CD4-positive, CD25-positive, alpha-beta regulatory T cell (primary cell): ENCODE measurements at regions not wholly inside any gene's neighbourhood (a gene's known extent, or its start where the extent isn't known, plus 50 kb on each side); places are given as distances from the start of the nearest gene placed in this dataset.

Experiments used
- ATAC-seq, 2 donors: fragments of 150-1000 bp; cut with Tn5 transposase; one replicate each; pipeline ENCODE4 v1.10.0; 2021; ENCODE audit warnings: low read depth in 2 of 2, moderate number of reproducible peaks in 2 of 2, moderate library complexity in 1 of 2
- DNase-seq, 3 donors: peaks; one replicate each; pipeline versions ENCODE4 v3.0.0 to v3.0.0-alpha.2; 2012 to 2022; ENCODE audit warnings: mixed read lengths in 1 of 3
- H3K27ac ChIP-seq: one replicate; pipeline ENCODE4 v1.7.0; 2013; ENCODE audit warnings: mild to moderate bottlenecking, low read length; ENCODE audit not compliant: insufficient read depth, poor library complexity, severe bottlenecking
- H3K27me3 ChIP-seq: one replicate; pipeline ENCODE4 v1.7.0; 2013; ENCODE audit warnings: low read length; ENCODE audit not compliant: control insufficient read depth, insufficient read depth
- H3K36me3 ChIP-seq: one replicate; pipeline ENCODE4 v1.7.0; 2013; ENCODE audit warnings: mild to moderate bottlenecking, low read length, moderate library complexity; ENCODE audit not compliant: control insufficient read depth, insufficient read depth
- H3K4me1 ChIP-seq: 2 replicates; pipeline ENCODE4 v1.7.0; 2013; ENCODE audit warnings: mild to moderate bottlenecking, low read length; ENCODE audit not compliant: insufficient read depth, control insufficient read depth, poor library complexity, severe bottlenecking
- H3K4me3 ChIP-seq: one replicate; pipeline ENCODE4 v1.7.0; 2013; ENCODE audit warnings: low read depth, mild to moderate bottlenecking, low read length, moderate library complexity
- H3K9me3 ChIP-seq, 2 experiments: 1 replicate in 1 of 2; 2 replicates in 1 of 2; pipeline ENCODE4 v1.7.0; 2013; ENCODE audit warnings: low read length in 2 of 2, mild to moderate bottlenecking in 1 of 2, moderate library complexity in 1 of 2; ENCODE audit not compliant: control insufficient read depth in 2 of 2
- H3K27ac Mint-ChIP-seq, 3 donors: one replicate each; pipeline ENCODE4 v1.8.0; 2020 to 2022; ENCODE audit warnings: mild to moderate bottlenecking in 3 of 3, mixed read lengths in 3 of 3, moderate library complexity in 2 of 3
- H3K27me3 Mint-ChIP-seq: one replicate; pipeline ENCODE4 v1.8.0; 2022; ENCODE audit warnings: mild to moderate bottlenecking, mixed read lengths
- H3K36me3 Mint-ChIP-seq: one replicate; pipeline ENCODE4 v1.8.0; 2020; ENCODE audit warnings: mixed read lengths
- H3K4me1 Mint-ChIP-seq, 4 donors: one replicate each; pipeline ENCODE4 v1.8.0; 2020 to 2022; ENCODE audit warnings: mixed read lengths in 4 of 4, mild to moderate bottlenecking in 1 of 4
- H3K4me3 Mint-ChIP-seq, 4 donors: one replicate each; pipeline ENCODE4 v1.8.0; 2020 to 2022; ENCODE audit warnings: mild to moderate bottlenecking in 4 of 4, mixed read lengths in 4 of 4, moderate library complexity in 3 of 4
- H3K9me3 Mint-ChIP-seq, 7 donors: one replicate each; pipeline ENCODE4 v1.8.0; 2020 to 2022; ENCODE audit warnings: mixed read lengths in 7 of 7, mild to moderate bottlenecking in 3 of 7, moderate library complexity in 2 of 7

DNA sequence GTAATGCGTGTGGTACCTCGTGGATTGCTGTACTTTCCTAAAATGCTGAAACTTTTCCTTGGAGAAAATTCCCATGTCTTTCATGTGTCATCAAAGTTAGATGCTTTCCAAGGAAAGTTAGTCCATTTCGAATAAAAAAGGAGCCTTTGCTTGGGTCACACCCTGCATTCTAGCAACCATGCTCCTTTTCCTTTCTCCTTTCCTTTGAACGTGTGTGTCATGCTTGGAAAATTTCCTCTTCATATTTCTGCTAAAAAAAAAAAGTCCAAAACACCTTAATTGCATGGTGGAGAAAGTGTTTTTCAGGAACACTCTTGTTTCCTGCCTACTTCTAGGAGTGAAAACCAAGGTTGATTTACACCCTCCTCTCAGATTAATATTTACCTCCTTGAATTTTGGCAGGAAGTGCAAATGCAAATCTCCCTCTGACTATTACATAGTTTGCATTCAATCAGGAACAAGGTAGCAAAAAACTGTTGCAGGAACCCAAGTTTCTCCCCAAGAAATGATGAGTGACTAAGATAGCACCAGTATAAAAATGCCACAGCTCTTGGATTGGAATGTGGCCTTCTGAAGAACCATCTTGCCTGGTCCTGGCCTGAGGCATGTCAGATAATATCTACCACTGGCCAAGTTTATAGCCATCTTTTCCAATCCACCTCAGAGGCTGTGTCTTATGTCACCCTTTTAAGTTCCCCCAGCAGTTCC is 590.6 kb downstream of the QKI start:
- no peak overlapping the region for H3K27ac ChIP-seq
- peaks cover 0 to 5% (median 2%) of the 10 kb centered on the region in 7 donors for H3K9me3 Mint-ChIP-seq
- H3K9me3 ChIP-seq = no peaks in the 10 kb centered on the region
- no peak overlapping the region for H3K4me3 Mint-ChIP-seq
- H3K4me1 ChIP-seq = no peaks in the 10 kb centered on the region
- no peaks in the 10 kb centered on the region for H3K27me3 Mint-ChIP-seq
- ATAC-seq (no peak), DNase-seq (no peak)
- H3K4me1 Mint-ChIP-seq = no peaks in the 10 kb centered on the region
- no peak overlapping the region for H3K27ac Mint-ChIP-seq
- H3K36me3 Mint-ChIP-seq = no peaks in the 10 kb centered on the region
- no peaks in the 10 kb centered on the region for H3K27me3 ChIP-seq
- no peaks in the 10 kb centered on the region for H3K36me3 ChIP-seq
- no peak overlapping the region for H3K4me3 ChIP-seq

DNA sequence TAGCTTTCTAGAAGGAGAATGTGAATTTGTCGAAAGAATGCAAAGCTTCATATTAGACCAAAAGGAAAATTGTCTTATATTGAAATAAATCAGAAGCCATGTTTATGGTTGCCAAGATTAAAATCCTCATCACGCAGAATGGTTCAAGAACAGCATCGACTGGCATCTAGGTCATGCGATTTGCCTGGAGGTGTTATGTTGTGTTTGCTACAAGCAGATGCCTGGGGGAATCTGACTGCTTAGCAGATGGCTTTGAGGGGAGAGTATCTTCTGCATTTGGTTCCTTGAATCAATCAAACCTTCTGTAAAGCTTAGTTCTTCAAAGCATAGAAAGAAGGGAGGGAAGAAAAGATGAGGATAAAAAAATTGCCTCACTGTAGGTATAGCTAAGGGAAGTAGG is 585.8 kb downstream of the QKI start:
- ATAC-seq (no peak), DNase-seq (no peak)
- peaks cover 0 to 5% (median 0%) of the 10 kb centered on the region in 7 donors for H3K9me3 Mint-ChIP-seq
- H3K4me3 Mint-ChIP-seq = no peak overlapping the region
- no peak overlapping the region for H3K27ac ChIP-seq
- no peaks in the 10 kb centered on the region for H3K36me3 Mint-ChIP-seq
- no peaks in the 10 kb centered on the region for H3K4me1 Mint-ChIP-seq
- no peaks in the 10 kb centered on the region for H3K27me3 Mint-ChIP-seq
- no peaks in the 10 kb centered on the region for H3K36me3 ChIP-seq
- H3K9me3 ChIP-seq = no peaks in the 10 kb centered on the region
- no peak overlapping the region for H3K4me3 ChIP-seq
- no peaks in the 10 kb centered on the region for H3K27me3 ChIP-seq
- no peaks in the 10 kb centered on the region for H3K4me1 ChIP-seq
- no peak overlapping the region for H3K27ac Mint-ChIP-seq

- Mint-ChIP-seq H3K36me3 (no peaks in the 10 kb centered on the region), H3K9me3 (peaks cover 0 to 5% (median 0%) of the 10 kb centered on the region in 7 donors), H3K27me3 (no peaks in the 10 kb centered on the region), H3K4me3 (no peak overlapping the region), H3K4me1 (no peaks in the 10 kb centered on the region), H3K27ac (no peak overlapping the region)
- H3K27ac ChIP-seq = no peak overlapping the region
- H3K4me3 ChIP-seq = no peak overlapping the region
- H3K9me3 ChIP-seq = no peaks in the 10 kb centered on the region
- ATAC-seq (no peak), DNase-seq (no peak)
- H3K27me3 ChIP-seq = no peaks in the 10 kb centered on the region
- H3K36me3 ChIP-seq = no peaks in the 10 kb centered on the region
- H3K4me1 ChIP-seq = no peaks in the 10 kb centered on the region
These were observed 585.1 kb downstream of the QKI start for GRCh38 chr6:163999475-164000125.

GRCh38 chr6:163998496-163998895 is 584.0 kb downstream of the QKI start:
- no peak overlapping the region for H3K27ac ChIP-seq
- no peaks in the 10 kb centered on the region for H3K9me3 ChIP-seq
- DNase-seq = no peak
- peaks cover 0 to 5% (median 0%) of the 10 kb centered on the region in 7 donors for H3K9me3 Mint-ChIP-seq
- H3K4me1 ChIP-seq = no peaks in the 10 kb centered on the region
- H3K36me3 ChIP-seq = no peaks in the 10 kb centered on the region
- H3K36me3 Mint-ChIP-seq = no peaks in the 10 kb centered on the region
- no peak for ATAC-seq
- H3K4me1 Mint-ChIP-seq = no peaks in the 10 kb centered on the region
- H3K4me3 Mint-ChIP-seq = no peak overlapping the region
- H3K4me3 ChIP-seq = no peak overlapping the region
- H3K27ac Mint-ChIP-seq = no peak overlapping the region
- H3K27me3 Mint-ChIP-seq = no peaks in the 10 kb centered on the region
- no peaks in the 10 kb centered on the region for H3K27me3 ChIP-seq

DNA sequence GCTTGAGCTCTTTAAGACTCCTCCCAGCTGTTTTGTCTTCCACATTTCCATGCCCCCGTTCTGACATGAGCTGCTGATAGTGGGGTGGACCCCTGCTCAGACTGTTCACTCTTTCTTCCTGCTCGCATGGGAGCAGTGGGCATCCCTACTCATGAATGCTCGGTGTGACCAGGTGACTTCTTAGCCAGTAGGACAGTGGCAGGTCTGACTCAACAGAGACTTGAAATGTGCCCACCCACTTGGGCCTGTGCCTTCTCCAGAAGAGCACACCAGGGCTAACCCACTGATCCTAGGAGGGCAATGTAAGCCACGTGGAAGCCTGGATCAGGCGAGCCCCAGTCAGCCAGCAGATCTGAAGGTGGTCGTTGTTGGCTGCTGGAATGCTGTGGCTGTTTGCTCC is 582.0 kb downstream of the QKI start:
- DNase-seq = no peak
- Mint-ChIP-seq H3K36me3 (no peaks in the 10 kb centered on the region), H3K27ac (no peak overlapping the region), H3K4me3 (peak overlapping the region in 1 of 4 donors; percentile 21), H3K9me3 (no peaks in the 10 kb centered on the region), H3K27me3 (no peaks in the 10 kb centered on the region), H3K4me1 (no peaks in the 10 kb centered on the region)
- Histone ChIP-seq H3K4me3 (no peak overlapping the region), H3K36me3 (no peaks in the 10 kb centered on the region), H3K9me3 (no peaks in the 10 kb centered on the region), H3K27me3 (no peaks in the 10 kb centered on the region), H3K4me1 (no peaks in the 10 kb centered on the region), H3K27ac (no peak overlapping the region)
- ATAC-seq = no peak

DNA sequence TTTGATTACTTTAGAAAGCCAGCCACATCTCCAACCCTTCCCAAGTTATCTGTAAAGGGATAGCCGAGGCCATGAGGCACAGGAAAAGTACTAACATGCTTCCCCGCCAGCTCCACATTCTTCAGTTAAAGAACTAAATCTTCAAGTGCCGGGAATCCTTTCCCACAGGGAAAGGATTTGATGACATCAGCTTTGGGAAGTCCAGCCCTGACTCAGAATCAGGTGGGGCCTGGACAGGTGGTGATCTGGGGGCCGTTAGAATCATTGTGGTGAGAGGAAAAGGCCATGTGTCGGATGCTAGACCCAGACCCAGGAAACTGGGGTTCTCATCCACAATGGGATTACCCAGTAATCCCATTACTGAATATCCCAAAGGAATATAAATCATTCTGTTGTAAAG is 580.0 kb downstream of the QKI start:
- Histone ChIP-seq H3K27ac (no peak overlapping the region), H3K27me3 (no peaks in the 10 kb centered on the region), H3K4me1 (no peaks in the 10 kb centered on the region), H3K9me3 (no peaks in the 10 kb centered on the region), H3K36me3 (no peaks in the 10 kb centered on the region), H3K4me3 (no peak overlapping the region)
- no peak overlapping the region for H3K4me3 Mint-ChIP-seq
- no peaks in the 10 kb centered on the region for H3K36me3 Mint-ChIP-seq
- DNase-seq = no peak
- H3K27me3 Mint-ChIP-seq = no peaks in the 10 kb centered on the region
- H3K9me3 Mint-ChIP-seq = no peaks in the 10 kb centered on the region
- ATAC-seq = no peak
- no peaks in the 10 kb centered on the region for H3K4me1 Mint-ChIP-seq
- no peak overlapping the region for H3K27ac Mint-ChIP-seq

DNA sequence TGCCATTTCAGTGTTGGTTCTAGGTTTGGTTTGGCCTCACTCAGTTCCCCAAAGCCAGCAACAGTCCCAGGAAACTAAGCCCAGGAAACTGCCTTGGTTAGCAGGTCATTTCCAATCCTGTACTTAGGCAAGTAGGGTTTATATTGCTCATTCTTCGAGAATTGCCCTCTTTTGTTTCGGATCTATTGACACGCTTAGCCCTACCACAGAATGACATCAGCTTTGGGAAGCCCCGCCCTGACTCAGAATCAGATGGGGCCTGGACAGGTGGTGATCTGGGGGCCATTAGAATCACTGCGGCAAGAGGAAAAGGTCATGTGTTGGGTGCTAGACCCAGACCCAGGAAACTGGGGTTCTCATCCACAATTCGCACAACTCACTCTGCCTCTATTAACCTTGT is 578.2 kb downstream of the QKI start:
- ATAC-seq (no peak), DNase-seq (no peak)
- no peaks in the 10 kb centered on the region for H3K27me3 ChIP-seq
- Mint-ChIP-seq H3K27ac (no peak overlapping the region), H3K36me3 (no peaks in the 10 kb centered on the region), H3K27me3 (no peaks in the 10 kb centered on the region), H3K9me3 (no peaks in the 10 kb centered on the region), H3K4me3 (no peak overlapping the region), H3K4me1 (no peaks in the 10 kb centered on the region)
- no peaks in the 10 kb centered on the region for H3K36me3 ChIP-seq
- H3K9me3 ChIP-seq = no peaks in the 10 kb centered on the region
- no peaks in the 10 kb centered on the region for H3K4me1 ChIP-seq
- no peak overlapping the region for H3K4me3 ChIP-seq
- no peak overlapping the region for H3K27ac ChIP-seq

DNA sequence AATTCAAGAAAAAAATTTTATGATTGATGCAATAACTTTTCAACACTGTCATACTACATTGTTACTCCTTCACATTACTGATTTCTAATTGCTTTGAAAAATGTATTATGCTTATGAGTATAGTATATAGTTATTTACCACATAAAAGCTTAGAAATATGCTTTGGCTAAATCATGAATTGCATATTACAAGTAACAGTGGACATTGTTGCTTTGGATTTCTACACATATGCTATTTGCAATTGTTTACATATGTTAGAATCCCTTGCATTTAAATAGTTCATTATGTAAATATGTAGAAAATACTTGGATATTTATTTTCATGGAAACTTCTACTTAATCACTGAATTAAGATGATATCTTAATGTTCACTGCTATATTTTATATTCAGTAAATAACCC is 577.5 kb downstream of the QKI start:
- H3K27ac ChIP-seq = no peak overlapping the region
- no peaks in the 10 kb centered on the region for H3K4me1 Mint-ChIP-seq
- H3K27ac Mint-ChIP-seq = no peak overlapping the region
- no peaks in the 10 kb centered on the region for H3K4me1 ChIP-seq
- no peaks in the 10 kb centered on the region for H3K36me3 ChIP-seq
- H3K9me3 Mint-ChIP-seq = no peaks in the 10 kb centered on the region
- ATAC-seq = no peak
- no peaks in the 10 kb centered on the region for H3K27me3 Mint-ChIP-seq
- no peak for DNase-seq
- H3K9me3 ChIP-seq = no peaks in the 10 kb centered on the region
- no peak overlapping the region for H3K4me3 ChIP-seq
- no peaks in the 10 kb centered on the region for H3K36me3 Mint-ChIP-seq
- H3K4me3 Mint-ChIP-seq = no peak overlapping the region
- no peaks in the 10 kb centered on the region for H3K27me3 ChIP-seq
